Muscle of leg (tissue), 3 donors: ENCODE measurements at regions not wholly inside any gene's neighbourhood (a gene's known extent, or its start where the extent isn't known, plus 50 kb on each side); places are given as distances from the start of the nearest gene placed in this dataset.
"Not testable (repeated sequence)": the region's sequence is repeated elsewhere in the genome, so short reads cannot be mapped to it uniquely, and the experiment has no call there.

Experiments
- DNase-seq: peaks from one replicate; pipeline ENCODE4 v3.0.0; 2013
- H3K27ac ChIP-seq: one replicate; pipeline ENCODE4 v1.5.1; 2013; ENCODE audit warnings: mild to moderate bottlenecking, low read length, control low read depth
- H3K27me3 ChIP-seq: one replicate; pipeline ENCODE4 v1.6.1; 2013; ENCODE audit warnings: low read length; ENCODE audit not compliant: control insufficient read depth, insufficient read depth
- H3K36me3 ChIP-seq: one replicate; pipeline ENCODE4 v1.6.1; 2013; ENCODE audit warnings: low read length; ENCODE audit not compliant: control insufficient read depth, insufficient read depth
- H3K4me1 ChIP-seq: one replicate; pipeline ENCODE4 v1.6.1; 2013; ENCODE audit warnings: low read length; ENCODE audit not compliant: control insufficient read depth, insufficient read depth
- H3K4me3 ChIP-seq: one replicate; pipeline ENCODE4 v1.5.1; 2013; ENCODE audit warnings: low read length, control low read depth
- H3K9me3 ChIP-seq: replicated peaks from 2 replicates; pipeline ENCODE4 v1.6.1; 2013; ENCODE audit warnings: low read depth, low read length; ENCODE audit not compliant: control insufficient read depth
- WGBS: methylation state at CpG from one replicate; pipeline ENCODE4 v1.1.5; 2013; ENCODE audit warnings: missing lambda C conversion rate; ENCODE audit not compliant: insufficient coverage; 5-methylcytosine and 5-hydroxymethylcytosine counted together

DNA sequence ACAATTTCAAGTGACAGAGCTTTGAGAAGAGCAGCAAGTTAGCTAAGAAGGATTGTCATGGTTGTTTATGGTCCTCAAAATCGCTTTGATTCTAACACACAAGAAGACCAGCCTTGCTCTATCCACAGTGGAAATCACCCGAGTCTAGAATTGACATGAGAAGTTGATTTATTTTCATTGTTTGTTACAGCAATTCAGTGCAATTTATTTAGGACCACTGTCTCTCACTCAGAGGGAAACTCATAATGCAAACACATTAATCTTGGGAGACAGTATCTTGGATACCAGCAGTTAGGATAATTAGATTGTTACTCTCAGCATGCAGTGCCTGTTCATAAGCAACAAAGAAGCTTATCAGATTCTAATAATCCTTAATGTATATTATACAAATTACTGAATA, 498.9 kb downstream of the NTRK2 start:
- WGBS, result no CpG with 5 or more reads among the region's 2 CpGs
- no peak for DNase-seq
- Histone ChIP-seq H3K36me3 (no peaks in the 10 kb centered on the region), H3K4me3 (no peak overlapping the region), H3K27me3 (no peaks in the 10 kb centered on the region), H3K27ac (no peak overlapping the region), H3K4me1 (peaks cover 3% of the 10 kb centered on the region), H3K9me3 (no peaks in the 10 kb centered on the region)

GRCh38 chr9:85167146-85167545, 497.6 kb downstream of the NTRK2 start:
- H3K27ac ChIP-seq, result no peak overlapping the region
- no peaks in the 10 kb centered on the region for H3K27me3 ChIP-seq
- WGBS, result no CpG with 5 or more reads among the region's 1 CpG
- H3K4me1 ChIP-seq, result no peaks in the 10 kb centered on the region
- no peak for DNase-seq
- H3K36me3 ChIP-seq, result no peaks in the 10 kb centered on the region
- H3K4me3 ChIP-seq, result no peak overlapping the region
- H3K9me3 ChIP-seq, result no peaks in the 10 kb centered on the region

DNA sequence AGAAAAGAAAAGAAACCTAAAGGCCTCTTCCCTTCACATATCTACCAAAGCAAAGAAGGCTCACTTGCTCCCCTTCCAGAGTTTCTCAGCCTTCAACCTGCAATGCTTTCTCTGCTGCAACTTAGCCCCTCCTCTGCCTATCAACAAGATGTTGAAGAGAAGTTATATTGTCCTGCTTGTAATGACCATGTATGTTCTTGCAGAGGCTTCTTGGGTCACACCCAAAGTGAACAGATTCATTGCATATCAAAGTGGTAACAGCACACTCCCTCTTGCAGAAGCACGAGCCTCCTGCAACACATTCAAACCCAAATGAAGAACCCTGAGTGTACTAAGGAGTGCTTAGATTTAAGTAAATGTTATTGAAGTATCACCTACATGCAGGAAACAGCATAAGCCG, 494.3 kb downstream of the NTRK2 start:
- Histone ChIP-seq H3K36me3 (no peaks in the 10 kb centered on the region), H3K27ac (no peak overlapping the region), H3K27me3 (no peaks in the 10 kb centered on the region), H3K4me3 (no peak overlapping the region), H3K9me3 (no peaks in the 10 kb centered on the region), H3K4me1 (no peaks in the 10 kb centered on the region)
- no CpG with 5 or more reads among the region's 2 CpGs for WGBS
- no peak for DNase-seq

GRCh38 chr9:85163415-85163814, 493.9 kb downstream of the NTRK2 start:
- Histone ChIP-seq H3K27me3 (no peaks in the 10 kb centered on the region), H3K36me3 (no peaks in the 10 kb centered on the region), H3K9me3 (no peaks in the 10 kb centered on the region), H3K4me1 (no peaks in the 10 kb centered on the region), H3K4me3 (no peak overlapping the region), H3K27ac (no peak overlapping the region)
- no CpG with 5 or more reads among the region's 1 CpG for WGBS
- DNase-seq, result no peak

DNA sequence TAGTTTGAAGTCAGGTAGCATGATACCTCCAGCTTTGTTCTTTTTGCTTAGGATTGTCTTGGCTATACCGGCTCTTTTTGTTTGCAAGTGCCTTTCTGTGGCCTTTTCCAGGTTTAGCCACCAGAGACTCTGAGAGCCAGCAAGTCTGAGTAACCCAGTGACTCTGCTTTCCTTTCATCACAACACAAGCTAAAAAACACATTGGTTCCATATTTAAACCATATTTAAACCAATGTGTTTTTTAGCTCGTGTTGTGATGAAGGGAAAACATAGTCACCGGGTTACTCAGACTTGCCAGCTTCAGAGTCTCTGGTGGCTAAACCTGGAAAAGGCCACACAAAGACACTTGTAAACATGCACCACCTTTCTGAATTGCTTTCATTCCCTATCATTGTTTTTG, 493.3 kb downstream of the NTRK2 start:
- no peak overlapping the region for H3K4me3 ChIP-seq
- no peaks in the 10 kb centered on the region for H3K9me3 ChIP-seq
- no peaks in the 10 kb centered on the region for H3K4me1 ChIP-seq
- no peak for DNase-seq
- WGBS, result 30% methylated on average over 2 of the region's 3 CpGs
- H3K36me3 ChIP-seq, result no peaks in the 10 kb centered on the region
- H3K27me3 ChIP-seq, result no peaks in the 10 kb centered on the region
- no peak overlapping the region for H3K27ac ChIP-seq

DNA sequence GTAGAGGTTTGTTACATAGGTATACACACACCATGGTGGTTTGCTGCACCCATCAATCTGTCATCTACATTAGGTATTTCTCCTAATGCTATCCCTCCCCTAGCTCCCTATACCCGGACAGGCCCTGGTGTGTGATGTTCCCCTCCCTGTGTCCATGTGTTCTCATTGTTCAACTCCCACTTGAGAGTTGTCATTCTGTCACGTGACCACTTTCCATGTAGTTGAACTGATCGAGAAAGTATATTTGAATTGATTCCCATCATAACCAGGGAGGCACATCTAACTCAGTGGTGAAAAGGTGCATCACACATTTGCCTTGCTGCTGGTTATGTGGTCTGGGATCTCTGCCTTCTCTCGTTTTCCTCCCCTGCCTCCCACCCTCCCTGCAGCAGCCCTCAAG, 491.4 kb downstream of the NTRK2 start:
- WGBS, result no CpG with 5 or more reads among the region's 4 CpGs

GRCh38 chr9:85158512-85158911, 489.0 kb downstream of the NTRK2 start:
- H3K27me3 ChIP-seq, result no peaks in the 10 kb centered on the region
- H3K4me1 ChIP-seq, result no peaks in the 10 kb centered on the region
- no peaks in the 10 kb centered on the region for H3K9me3 ChIP-seq
- DNase-seq, result no peak
- no peaks in the 10 kb centered on the region for H3K36me3 ChIP-seq
- H3K27ac ChIP-seq, result no peak overlapping the region
- H3K4me3 ChIP-seq, result no peak overlapping the region

More for the DNA sequence above, 491.4 kb downstream of the NTRK2 start:
- H3K4me3 ChIP-seq, H3K27ac ChIP-seq, DNase-seq, H3K9me3 ChIP-seq, H3K36me3 ChIP-seq, H3K27me3 ChIP-seq, H3K4me1 ChIP-seq: not testable (repeated sequence)

GRCh38 chr9:85157772-85158171, 488.2 kb downstream of the NTRK2 start:
- H3K4me1 ChIP-seq, result no peaks in the 10 kb centered on the region
- H3K4me3 ChIP-seq, result no peak overlapping the region
- H3K9me3 ChIP-seq, result no peaks in the 10 kb centered on the region
- no peak for DNase-seq
- WGBS, result 80% methylated on average over 1 of the region's 6 CpGs
- no peaks in the 10 kb centered on the region for H3K27me3 ChIP-seq
- H3K36me3 ChIP-seq, result no peaks in the 10 kb centered on the region
- no peak overlapping the region for H3K27ac ChIP-seq

GRCh38 chr9:85156652-85157051, 487.1 kb downstream of the NTRK2 start:
- no peak overlapping the region for H3K27ac ChIP-seq

DNA sequence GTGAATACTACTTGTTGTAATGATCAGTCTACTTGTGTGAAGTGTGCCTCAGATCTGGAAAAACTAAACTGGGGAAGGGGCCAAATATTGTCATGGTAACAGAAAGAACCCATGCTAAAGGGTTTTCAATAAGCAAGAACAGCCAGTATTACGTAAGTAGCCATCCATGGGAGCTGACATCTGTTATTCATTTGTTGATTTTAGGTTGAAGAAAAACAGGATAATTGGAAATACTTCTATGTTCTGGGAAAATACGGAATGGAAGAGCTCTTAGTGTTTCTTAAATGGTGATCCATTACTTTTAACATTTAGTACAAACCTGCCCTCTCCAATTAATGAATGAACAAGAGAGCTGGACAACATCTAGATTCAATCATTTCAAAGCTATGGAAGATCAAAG, 485.8 kb downstream of the NTRK2 start:
- 40% methylated on average over 1 of the region's 2 CpGs for WGBS
- Histone ChIP-seq H3K9me3 (no peaks in the 10 kb centered on the region), H3K27ac (peak overlapping the region; percentile 26), H3K4me1 (peaks cover 4% of the 10 kb centered on the region), H3K27me3 (no peaks in the 10 kb centered on the region), H3K36me3 (no peaks in the 10 kb centered on the region), H3K4me3 (no peak overlapping the region)
- peak; percentile 94 for DNase-seq

More at GRCh38 chr9:85156652-85157051, 487.1 kb downstream of the NTRK2 start:
- Histone ChIP-seq H3K36me3 (no peaks in the 10 kb centered on the region), H3K4me3 (no peak overlapping the region), H3K4me1 (peaks cover 3% of the 10 kb centered on the region), H3K9me3 (no peaks in the 10 kb centered on the region), H3K27me3 (no peaks in the 10 kb centered on the region)
- WGBS, result no CpG with 5 or more reads among the region's 2 CpGs
- no peak for DNase-seq

DNA sequence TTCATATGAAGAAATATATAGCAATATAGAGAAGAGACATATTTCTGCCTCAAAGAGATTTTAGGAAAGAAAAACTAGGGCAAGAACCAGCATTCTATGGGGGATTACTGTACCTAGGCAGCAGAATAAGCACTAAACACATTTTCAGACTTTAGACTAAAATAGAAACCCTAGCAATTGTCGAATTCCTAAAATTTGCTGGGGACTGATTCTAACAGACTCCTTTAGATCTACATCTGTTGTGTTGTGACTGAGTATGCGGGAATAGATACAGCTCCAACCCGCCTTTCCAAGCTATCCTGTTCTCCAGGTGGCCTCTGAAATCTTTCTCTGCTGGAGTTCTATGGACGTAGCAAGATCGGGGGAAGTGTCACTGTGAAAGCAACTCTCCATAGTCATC, 482.2 kb downstream of the NTRK2 start:
- no peaks in the 10 kb centered on the region for H3K36me3 ChIP-seq
- no peak overlapping the region for H3K4me3 ChIP-seq
- H3K9me3 ChIP-seq, result no peaks in the 10 kb centered on the region
- H3K27me3 ChIP-seq, result no peaks in the 10 kb centered on the region
- H3K4me1 ChIP-seq, result peaks cover 5% of the 10 kb centered on the region
- peak overlapping the region; percentile 58 for H3K27ac ChIP-seq
- peak; percentile 41 for DNase-seq
- WGBS, result 100% methylated on average over 1 of the region's 5 CpGs
